PC-9 (cell line): ENCODE measurements at regions not wholly inside any gene's neighbourhood (a gene's known extent, or its start where the extent isn't known, plus 50 kb on each side); places are given as distances from the start of the nearest gene placed in this dataset.

ENCODE experiments used
- BruUV-seq: library from RNA; stranded (reverse); fragments of 400-500 nt; replicated peaks from 2 replicates; lab custom pipeline; 2021; lab: Mats Ljungman, UMichigan
- CTCF ChIA-PET: fragments of 300-600 bp; sonication (Branson Sonifier 250); formaldehyde crosslinking; loops from one replicate; lab custom pipeline; 2022; ENCODE audit warnings: antibody characterized with exemption; lab: Charles Lee
- POLR2A ChIA-PET: fragments of 300-600 bp; sonication (Branson Sonifier 250); formaldehyde crosslinking; loops from one replicate; lab custom pipeline; 2022; ENCODE audit warnings: antibody characterized with exemption; ENCODE audit not compliant: unreplicated experiment; lab: Charles Lee
- DNase-seq, 2 experiments: peaks; one replicate each; pipeline versions ENCODE4 v3.0.0 to v3.0.0-alpha.2; 2015 to 2022; ENCODE audit warnings: mixed read lengths in 1 of 2
- H2AFZ ChIP-seq: fragments of 200-600 bp; sonication (generic); 2 replicates; pipeline ENCODE4 v1.8.1; 2017; ENCODE audit warnings: antibody characterized with exemption
- H3F3A ChIP-seq: fragments of 200-600 bp; sonication (generic); 2 replicates; pipeline ENCODE4 v1.8.1; 2017; ENCODE audit warnings: antibody characterized with exemption, mild to moderate bottlenecking, low read depth; ENCODE audit not compliant: insufficient read depth
- H3K27ac ChIP-seq: fragments of 200-600 bp; sonication (generic); 2 replicates; pipeline ENCODE4 v1.6.1; 2016; ENCODE audit warnings: mixed run types
- H3K27me3 ChIP-seq: fragments of 200-600 bp; sonication (generic); 2 replicates; pipeline ENCODE4 v1.6.1; 2016; ENCODE audit warnings: low read depth, mixed run types; ENCODE audit not compliant: insufficient read depth
- H3K36me3 ChIP-seq: fragments of 200-600 bp; sonication (generic); 2 replicates; pipeline ENCODE4 v1.6.1; 2016; ENCODE audit warnings: low read depth, mixed run types
- H3K4me1 ChIP-seq: fragments of 200-600 bp; sonication (generic); replicated peaks from 2 replicates; pipeline ENCODE4 v1.6.1; 2016; ENCODE audit warnings: mixed run types; ENCODE audit not compliant: insufficient read depth
- H3K4me2 ChIP-seq: fragments of 200-600 bp; sonication (generic); 2 replicates; pipeline ENCODE4 v1.6.1; 2017; ENCODE audit warnings: mixed run types
- H3K4me3 ChIP-seq: fragments of 200-600 bp; sonication (generic); 2 replicates; pipeline ENCODE4 v1.6.1; 2016; ENCODE audit warnings: mixed run types
- H3K79me2 ChIP-seq: fragments of 200-600 bp; sonication (generic); 2 replicates; pipeline ENCODE4 v1.6.1; 2017; ENCODE audit warnings: low read depth, mixed run types
- H3K9me2 ChIP-seq: fragments of 200-600 bp; sonication (generic); 2 replicates; pipeline ENCODE4 v1.8.1; 2017; ENCODE audit warnings: mild to moderate bottlenecking; ENCODE audit not compliant: insufficient read depth
- H3K9me3 ChIP-seq: fragments of 200-600 bp; sonication (generic); 2 replicates; pipeline ENCODE4 v1.8.1; 2016; ENCODE audit warnings: low read depth; ENCODE audit not compliant: insufficient read depth
- H4K20me1 ChIP-seq: fragments of 200-600 bp; sonication (generic); 2 replicates; pipeline ENCODE4 v1.8.1; 2017; ENCODE audit not compliant: insufficient read depth
- EZH2 ChIP-seq: fragments of 200-600 bp; sonication (generic); IDR thresholded peaks from 2 replicates; pipeline ENCODE4 v1.8.0; 2017; ENCODE audit warnings: antibody characterized with exemption, low read depth
- intact Hi-C: fragments of 100-400 bp; cut with micrococcal nuclease; formaldehyde crosslinking; loops from one replicate; pipeline ENCODE4 v1.10.0; 2022; ENCODE audit not compliant: unreplicated experiment
- TF ChIP-seq, protein P1 (sequence below): fragments of 200-600 bp; sonication (generic); conservative IDR thresholded peaks from 2 replicates; pipeline ENCODE4 v1.6.1; 2017; ENCODE audit warnings: mixed run types, antibody characterized with exemption, mild to moderate bottlenecking, moderate library complexity

- Histone ChIP-seq H3K4me2 (no peak overlapping the region), H3K4me3 (no peak overlapping the region), H3K9me3 (peaks cover 17% of the 10 kb centered on the region), H3K36me3 (no peaks in the 10 kb centered on the region), H3K9me2 (no peaks in the 10 kb centered on the region), H3K27ac (no peak overlapping the region), H3F3A (no peaks in the 10 kb centered on the region), H2AFZ (no peak overlapping the region), H3K4me1 (no peaks in the 10 kb centered on the region), H3K79me2 (no peaks in the 10 kb centered on the region), H3K27me3 (no peaks in the 10 kb centered on the region), H4K20me1 (no peaks in the 10 kb centered on the region)
- DNase-seq, result no peak
- no TSS peak for BruUV-seq
- intact Hi-C loops, result no loop called here
- CTCF ChIA-PET, result no interaction called here
- TF ChIP-seq, protein P1, sequence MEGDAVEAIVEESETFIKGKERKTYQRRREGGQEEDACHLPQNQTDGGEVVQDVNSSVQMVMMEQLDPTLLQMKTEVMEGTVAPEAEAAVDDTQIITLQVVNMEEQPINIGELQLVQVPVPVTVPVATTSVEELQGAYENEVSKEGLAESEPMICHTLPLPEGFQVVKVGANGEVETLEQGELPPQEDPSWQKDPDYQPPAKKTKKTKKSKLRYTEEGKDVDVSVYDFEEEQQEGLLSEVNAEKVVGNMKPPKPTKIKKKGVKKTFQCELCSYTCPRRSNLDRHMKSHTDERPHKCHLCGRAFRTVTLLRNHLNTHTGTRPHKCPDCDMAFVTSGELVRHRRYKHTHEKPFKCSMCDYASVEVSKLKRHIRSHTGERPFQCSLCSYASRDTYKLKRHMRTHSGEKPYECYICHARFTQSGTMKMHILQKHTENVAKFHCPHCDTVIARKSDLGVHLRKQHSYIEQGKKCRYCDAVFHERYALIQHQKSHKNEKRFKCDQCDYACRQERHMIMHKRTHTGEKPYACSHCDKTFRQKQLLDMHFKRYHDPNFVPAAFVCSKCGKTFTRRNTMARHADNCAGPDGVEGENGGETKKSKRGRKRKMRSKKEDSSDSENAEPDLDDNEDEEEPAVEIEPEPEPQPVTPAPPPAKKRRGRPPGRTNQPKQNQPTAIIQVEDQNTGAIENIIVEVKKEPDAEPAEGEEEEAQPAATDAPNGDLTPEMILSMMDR, result no peak
- TF ChIP-seq EZH2, result no peak
- POLR2A ChIA-PET, result no interaction called here
These were observed 136.6 kb upstream of the STC2 start for GRCh38 chr5:173464813-173465212.

DNA sequence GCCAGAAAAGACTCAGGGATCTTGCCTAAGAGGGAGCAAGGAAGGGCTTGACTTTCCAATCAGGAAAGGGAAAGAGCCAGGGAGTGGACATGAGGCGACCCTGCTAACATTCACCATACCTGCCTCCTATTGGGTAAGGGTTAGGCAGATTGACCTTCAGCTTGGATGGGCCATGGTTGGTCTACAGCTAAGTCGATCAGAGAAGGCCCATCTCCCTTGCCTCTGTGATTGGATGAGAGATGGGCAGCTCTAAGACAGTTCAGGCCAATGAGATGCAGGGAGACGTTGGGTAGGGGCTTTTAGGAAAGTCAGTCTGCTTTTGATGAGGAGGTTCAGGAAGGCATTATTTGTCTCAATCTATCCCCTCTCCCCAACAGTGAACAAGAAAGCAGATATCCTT, 135.0 kb upstream of the STC2 start:
- TF ChIP-seq EZH2, result no peak
- TF ChIP-seq, protein P1, result no peak
- Histone ChIP-seq H3K9me2 (no peaks in the 10 kb centered on the region), H3K4me3 (no peak overlapping the region), H3K4me1 (peaks cover 12% of the 10 kb centered on the region), H3K27ac (no peak overlapping the region), H3K4me2 (no peak overlapping the region), H3F3A (peaks cover under 1% of the 10 kb centered on the region; the same call in 1 of the 2 replicates), H3K79me2 (no peaks in the 10 kb centered on the region), H3K27me3 (no peaks in the 10 kb centered on the region), H4K20me1 (no peaks in the 10 kb centered on the region), H3K36me3 (no peaks in the 10 kb centered on the region), H2AFZ (no peak overlapping the region), H3K9me3 (peaks cover 17% of the 10 kb centered on the region)
- BruUV-seq, result no TSS peak
- ChIA-PET CTCF (no interaction called here), POLR2A (no interaction called here)
- intact Hi-C loops, result no loop called here
- DNase-seq, result no peak

- CTCF ChIA-PET, result no interaction called here
- no peaks in the 10 kb centered on the region for H3K36me3 ChIP-seq
- POLR2A ChIA-PET, result no interaction called here
- DNase-seq, result peak in 1 of 2 experiments; percentile 62
- intact Hi-C loops, result loop anchor here (5.0 kb wide), 1 partner anchor 58 kb away; no protein-coding TSS in a partner anchor
- H3K27ac ChIP-seq, result peak overlapping the region; percentile 100
- H4K20me1 ChIP-seq, result no peaks in the 10 kb centered on the region
- no peaks in the 10 kb centered on the region for H3K27me3 ChIP-seq
- TF ChIP-seq, protein P1, result no peak
- no peak for TF ChIP-seq EZH2
- H2AFZ ChIP-seq, result no peak overlapping the region
- no peaks in the 10 kb centered on the region for H3K9me2 ChIP-seq
- H3K9me3 ChIP-seq, result no peaks in the 10 kb centered on the region
- peaks cover 53% of the 10 kb centered on the region for H3K4me1 ChIP-seq
- no peak overlapping the region for H3K4me2 ChIP-seq
- peaks cover 39% of the 10 kb centered on the region for H3F3A ChIP-seq
- H3K4me3 ChIP-seq, result no peak overlapping the region
- BruUV-seq, result no TSS peak
- no peaks in the 10 kb centered on the region for H3K79me2 ChIP-seq
These were observed 130.8 kb upstream of the STC2 start for GRCh38 chr5:173458828-173459609.
